ENCODE measurements at regions not wholly inside any gene's neighbourhood (a gene's known extent, or its start where the extent isn't known, plus 50 kb on each side); places are given as distances from the start of the nearest gene placed in this dataset.

- DNase-seq = no peak
Measured at GRCh38 chr1:87274851-87275250, 53.8 kb upstream of the LMO4 start.

GRCh38 chr1:87278825-87279535 is 49.7 kb upstream of the LMO4 start:
- no peak for DNase-seq

Measured in renal pelvis (tissue), 1 donor.